Ishikawa (cell line): ENCODE measurements at regions not wholly inside any gene's neighbourhood (a gene's known extent, or its start where the extent isn't known, plus 50 kb on each side); places are given as distances from the start of the nearest gene placed in this dataset.

Experiments used
- CEBPB ChIP-seq: IDR thresholded peaks from 2 replicates; pipeline ENCODE4 v1.6.1; 2012
- CREB1 ChIP-seq: IDR thresholded peaks from 2 replicates; pipeline ENCODE4 v1.6.1; 2012; ENCODE audit warnings: low read depth
- EGR1 ChIP-seq: IDR thresholded peaks from 2 replicates; pipeline ENCODE4 v1.6.1; 2012
- EP300 ChIP-seq: IDR thresholded peaks from 2 replicates; pipeline ENCODE4 v1.6.1; 2012; ENCODE audit warnings: borderline replicate concordance
- FOXM1 ChIP-seq: IDR thresholded peaks from 2 replicates; pipeline ENCODE4 v1.6.1; 2012; ENCODE audit warnings: low read depth, borderline replicate concordance
- MAX ChIP-seq: IDR thresholded peaks from 2 replicates; pipeline ENCODE4 v1.6.1; 2012
- NFIC ChIP-seq: IDR thresholded peaks from 2 replicates; pipeline ENCODE4 v1.6.1; 2012
- RAD21 ChIP-seq: IDR thresholded peaks from 2 replicates; pipeline ENCODE4 v1.6.1; 2012; ENCODE audit warnings: low read depth
- TAF1 ChIP-seq: IDR thresholded peaks from 2 replicates; pipeline ENCODE4 v1.6.1; 2012; ENCODE audit warnings: low read depth, mild to moderate bottlenecking
- TCF12 ChIP-seq: IDR thresholded peaks from 2 replicates; pipeline ENCODE4 v1.6.1; 2012; ENCODE audit warnings: low read depth
- TEAD4 ChIP-seq: IDR thresholded peaks from 2 replicates; pipeline ENCODE4 v1.6.1; 2012
- USF1 ChIP-seq: IDR thresholded peaks from 2 replicates; pipeline ENCODE4 v1.6.1; 2012
- YY1 ChIP-seq: IDR thresholded peaks from 2 replicates; pipeline ENCODE4 v1.6.1; 2012; ENCODE audit warnings: low read depth
- ZBTB7A ChIP-seq: IDR thresholded peaks from 2 replicates; pipeline ENCODE4 v1.6.1; 2012; ENCODE audit warnings: low read depth
- TF ChIP-seq, protein P1 (sequence below): IDR thresholded peaks from 2 replicates; pipeline ENCODE4 v1.6.1; 2012; ENCODE audit warnings: low read depth, mild to moderate bottlenecking

- TF ChIP-seq RAD21 (no peak), USF1 (no peak), MAX (no peak), TEAD4 (no peak), YY1 (no peak), CEBPB (no peak), ZBTB7A (no peak), TCF12 (no peak), EP300 (no peak), EGR1 (no peak)
- TF ChIP-seq, protein P1, sequence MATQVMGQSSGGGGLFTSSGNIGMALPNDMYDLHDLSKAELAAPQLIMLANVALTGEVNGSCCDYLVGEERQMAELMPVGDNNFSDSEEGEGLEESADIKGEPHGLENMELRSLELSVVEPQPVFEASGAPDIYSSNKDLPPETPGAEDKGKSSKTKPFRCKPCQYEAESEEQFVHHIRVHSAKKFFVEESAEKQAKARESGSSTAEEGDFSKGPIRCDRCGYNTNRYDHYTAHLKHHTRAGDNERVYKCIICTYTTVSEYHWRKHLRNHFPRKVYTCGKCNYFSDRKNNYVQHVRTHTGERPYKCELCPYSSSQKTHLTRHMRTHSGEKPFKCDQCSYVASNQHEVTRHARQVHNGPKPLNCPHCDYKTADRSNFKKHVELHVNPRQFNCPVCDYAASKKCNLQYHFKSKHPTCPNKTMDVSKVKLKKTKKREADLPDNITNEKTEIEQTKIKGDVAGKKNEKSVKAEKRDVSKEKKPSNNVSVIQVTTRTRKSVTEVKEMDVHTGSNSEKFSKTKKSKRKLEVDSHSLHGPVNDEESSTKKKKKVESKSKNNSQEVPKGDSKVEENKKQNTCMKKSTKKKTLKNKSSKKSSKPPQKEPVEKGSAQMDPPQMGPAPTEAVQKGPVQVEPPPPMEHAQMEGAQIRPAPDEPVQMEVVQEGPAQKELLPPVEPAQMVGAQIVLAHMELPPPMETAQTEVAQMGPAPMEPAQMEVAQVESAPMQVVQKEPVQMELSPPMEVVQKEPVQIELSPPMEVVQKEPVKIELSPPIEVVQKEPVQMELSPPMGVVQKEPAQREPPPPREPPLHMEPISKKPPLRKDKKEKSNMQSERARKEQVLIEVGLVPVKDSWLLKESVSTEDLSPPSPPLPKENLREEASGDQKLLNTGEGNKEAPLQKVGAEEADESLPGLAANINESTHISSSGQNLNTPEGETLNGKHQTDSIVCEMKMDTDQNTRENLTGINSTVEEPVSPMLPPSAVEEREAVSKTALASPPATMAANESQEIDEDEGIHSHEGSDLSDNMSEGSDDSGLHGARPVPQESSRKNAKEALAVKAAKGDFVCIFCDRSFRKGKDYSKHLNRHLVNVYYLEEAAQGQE: no peak
These were observed 92.8 kb downstream of the HNRNPLL start for GRCh38 chr2:38509947-38510326.

DNA sequence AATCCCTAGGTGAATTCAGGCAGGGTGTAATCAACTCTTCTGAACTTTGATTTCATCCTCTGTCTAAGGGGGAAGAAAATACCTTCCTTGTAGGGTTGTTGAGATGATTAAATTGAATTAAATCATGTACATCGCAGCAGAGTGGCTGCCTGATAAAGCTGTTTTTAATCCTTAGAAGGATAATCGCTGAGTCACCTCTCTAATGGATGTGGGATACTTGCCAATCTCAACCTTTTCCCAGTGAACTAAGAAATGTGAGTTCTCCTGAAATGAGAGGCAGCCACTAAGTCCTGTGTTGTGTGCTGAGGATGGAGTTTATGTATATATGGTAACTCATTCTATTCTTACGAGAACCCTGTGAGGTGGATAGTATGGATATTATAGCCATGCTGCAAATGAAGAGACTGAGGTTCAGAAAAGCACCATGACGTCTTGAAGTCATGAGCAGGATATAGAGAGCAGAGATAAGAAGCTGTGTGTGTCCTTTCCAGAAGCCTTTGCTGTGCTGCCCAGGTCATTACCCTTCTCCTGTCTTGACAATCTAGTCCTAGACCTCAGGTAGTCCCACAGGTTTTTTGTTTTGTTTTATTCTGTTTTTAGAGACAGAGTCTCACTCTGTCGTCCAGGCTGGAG lies 93.3 kb downstream of the HNRNPLL start:
- TF ChIP-seq NFIC (peak; percentile 40; the same call in 1 of the 2 replicates), TAF1 (no peak)

DNA sequence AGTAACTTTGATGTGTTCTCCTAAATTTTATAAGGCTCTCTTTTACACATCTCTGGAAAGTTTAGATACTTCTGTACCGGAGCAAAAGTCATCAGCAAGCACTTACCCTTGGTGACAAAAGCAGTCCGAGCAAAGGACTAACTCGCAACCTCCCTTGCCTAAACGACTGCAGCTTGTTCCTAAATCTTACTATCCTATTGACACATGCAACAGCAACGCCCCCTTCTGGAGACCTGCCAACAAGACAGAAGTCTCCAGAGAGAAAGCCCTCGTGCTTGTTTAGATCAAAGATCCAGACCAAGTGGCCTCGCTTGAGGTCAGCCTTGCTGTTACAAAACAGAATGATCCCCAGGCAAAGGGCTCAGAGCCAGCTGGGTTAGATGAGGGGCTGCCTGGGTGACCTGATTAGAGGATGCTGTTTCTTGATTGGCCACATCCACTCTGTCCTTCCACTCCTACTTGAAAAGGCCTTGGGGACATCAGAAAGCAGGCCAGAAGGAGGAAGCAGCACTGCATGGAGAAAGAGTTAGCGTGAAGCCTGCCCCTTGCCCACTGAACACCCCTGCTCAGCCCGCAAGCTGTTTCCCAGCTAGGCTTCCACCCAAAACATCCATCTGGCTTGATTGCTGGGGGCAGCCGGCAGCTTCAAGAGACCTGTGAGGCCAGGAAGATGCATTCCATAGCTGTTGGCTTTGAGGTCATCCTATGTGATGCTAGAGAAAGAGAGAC lies 94.3 kb downstream of the HNRNPLL start:
- no peak for TF ChIP-seq YY1
- no peak for TF ChIP-seq EGR1
- 0 out of 2 replicates have a peak, but pooled peaks have one; percentile 13 for TF ChIP-seq NFIC
- no peak for TF ChIP-seq TCF12
- no peak for TF ChIP-seq TEAD4
- TF ChIP-seq TAF1: no peak
- TF ChIP-seq MAX: peak; percentile 64; the same call in 1 of the 2 replicates
- peak; percentile 89 for TF ChIP-seq RAD21
- no peak for TF ChIP-seq USF1

- TF ChIP-seq NFIC: no peak
- no peak for TF ChIP-seq RAD21
- TF ChIP-seq TCF12: no peak
- no peak for TF ChIP-seq CEBPB
- TF ChIP-seq YY1: no peak
- no peak for TF ChIP-seq CREB1
- TF ChIP-seq EGR1: no peak
- TF ChIP-seq TAF1: no peak
- TF ChIP-seq, protein P1: no peak
- no peak for TF ChIP-seq MAX
- TF ChIP-seq TEAD4: no peak
- no peak for TF ChIP-seq ZBTB7A
- TF ChIP-seq EP300: no peak
- no peak for TF ChIP-seq USF1
- TF ChIP-seq FOXM1: no peak
These were observed 95.0 kb downstream of the HNRNPLL start for GRCh38 chr2:38507712-38508111.

DNA sequence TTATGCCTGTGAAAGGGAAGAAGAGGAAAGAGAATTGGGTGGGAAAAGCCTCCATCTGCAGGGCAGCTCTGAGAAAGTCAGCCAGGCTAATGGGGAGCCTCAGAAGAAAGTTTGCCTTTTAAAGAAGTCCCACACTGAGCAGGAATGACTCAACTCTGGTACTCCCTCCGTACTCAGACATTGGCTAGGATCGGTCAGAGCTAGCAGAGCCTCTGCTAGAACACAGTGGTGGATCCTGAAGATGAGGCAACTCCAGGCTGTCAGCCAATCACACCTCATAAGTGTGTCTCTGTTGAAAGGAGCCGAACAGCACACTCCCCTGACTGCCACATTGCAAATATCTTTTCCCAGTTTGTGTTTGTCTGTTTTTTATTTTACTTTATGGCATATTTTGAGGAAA lies 96.9 kb downstream of the HNRNPLL start:
- 0 out of 2 replicates have a peak, but pooled peaks have one; percentile 1 for TF ChIP-seq RAD21
- TF ChIP-seq, protein P1: no peak
